HFFc6 (cell line): ENCODE measurements at regions not wholly inside any gene's neighbourhood (a gene's known extent, or its start where the extent isn't known, plus 50 kb on each side); places are given as distances from the start of the nearest gene placed in this dataset.

ENCODE experiments used
- DNase-seq: peaks from one replicate; pipeline ENCODE4 v3.0.0-alpha.2; 2018
- H3K27ac Mint-ChIP-seq: 2 replicates; pipeline ENCODE4 v1.8.0; 2020; ENCODE audit warnings: mild to moderate bottlenecking, mixed read lengths
- H3K27me3 Mint-ChIP-seq: 2 replicates; pipeline ENCODE4 v1.8.0; 2021; ENCODE audit warnings: mild to moderate bottlenecking, moderate library complexity, mixed read lengths; ENCODE audit not compliant: insufficient read depth
- H3K36me3 Mint-ChIP-seq: 2 replicates; pipeline ENCODE4 v1.8.0; 2021; ENCODE audit warnings: low read depth, mixed read lengths
- H3K4me1 Mint-ChIP-seq: 2 replicates; pipeline ENCODE4 v1.8.0; 2020; ENCODE audit warnings: low read depth, mixed read lengths
- H3K4me3 Mint-ChIP-seq: 2 replicates; pipeline ENCODE4 v1.8.0; 2020; ENCODE audit warnings: mild to moderate bottlenecking, moderate library complexity, mixed read lengths
- H3K9me3 Mint-ChIP-seq: 2 replicates; pipeline ENCODE4 v1.8.0; 2020; ENCODE audit warnings: mild to moderate bottlenecking, mixed read lengths
- CTCF ChIP-seq: fragments of 200-600 bp; sonication (generic); IDR thresholded peaks from 2 replicates; pipeline ENCODE4 v1.5.0; 2021; ENCODE audit warnings: antibody characterized with exemption, mild to moderate bottlenecking

DNA sequence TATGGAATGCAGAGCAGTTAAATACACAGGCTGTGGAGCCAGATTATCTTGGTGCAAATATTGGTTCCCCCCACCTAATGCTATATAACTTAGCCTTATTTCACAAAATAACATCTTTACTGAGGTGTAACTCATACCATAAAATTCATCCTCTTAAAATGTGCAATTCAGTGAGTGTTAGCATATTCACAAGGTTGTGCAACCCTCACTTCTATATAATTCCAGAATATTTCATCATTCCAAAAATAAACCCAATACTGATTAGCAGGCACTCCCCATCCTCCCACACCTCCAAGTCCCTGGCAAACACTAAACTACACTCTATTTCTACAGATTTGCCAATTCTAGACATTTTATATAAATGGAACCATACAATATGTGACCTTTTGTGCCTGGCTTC lies 116.3 kb upstream of the CNTN1 start:
- Mint-ChIP-seq H3K4me1 (no peaks in the 10 kb centered on the region), H3K27me3 (no peaks in the 10 kb centered on the region; the same call in 1 of the 2 replicates), H3K27ac (no peak overlapping the region), H3K36me3 (no peaks in the 10 kb centered on the region), H3K4me3 (no peak overlapping the region), H3K9me3 (peaks cover 41% of the 10 kb centered on the region)
- no peak for DNase-seq
- no peak for TF ChIP-seq CTCF

DNA sequence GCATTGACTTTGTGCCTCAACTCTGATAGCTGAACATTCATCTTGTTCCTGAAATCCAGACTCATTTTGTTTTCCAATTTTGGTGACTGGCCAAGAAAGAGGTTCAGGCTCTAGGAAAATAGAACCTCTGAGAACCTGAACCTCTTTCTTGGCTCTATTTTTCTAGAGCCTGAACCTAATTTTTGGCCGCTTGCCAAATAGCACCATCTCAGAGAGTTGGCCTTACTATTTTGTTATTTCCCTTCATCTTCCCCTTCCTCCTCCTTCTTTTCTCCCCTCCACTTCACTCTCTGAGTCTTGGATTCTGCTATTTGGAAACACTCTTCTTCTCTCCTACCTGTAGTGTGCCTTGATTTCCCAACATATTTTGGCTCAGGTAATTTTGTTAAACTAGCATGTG lies 114.4 kb upstream of the CNTN1 start:
- Mint-ChIP-seq H3K9me3 (peaks cover 46% of the 10 kb centered on the region), H3K27me3 (no peaks in the 10 kb centered on the region; the same call in 1 of the 2 replicates), H3K4me3 (no peak overlapping the region), H3K4me1 (no peaks in the 10 kb centered on the region), H3K27ac (no peak overlapping the region), H3K36me3 (no peaks in the 10 kb centered on the region)
- no peak for DNase-seq
- no peak for TF ChIP-seq CTCF

DNA sequence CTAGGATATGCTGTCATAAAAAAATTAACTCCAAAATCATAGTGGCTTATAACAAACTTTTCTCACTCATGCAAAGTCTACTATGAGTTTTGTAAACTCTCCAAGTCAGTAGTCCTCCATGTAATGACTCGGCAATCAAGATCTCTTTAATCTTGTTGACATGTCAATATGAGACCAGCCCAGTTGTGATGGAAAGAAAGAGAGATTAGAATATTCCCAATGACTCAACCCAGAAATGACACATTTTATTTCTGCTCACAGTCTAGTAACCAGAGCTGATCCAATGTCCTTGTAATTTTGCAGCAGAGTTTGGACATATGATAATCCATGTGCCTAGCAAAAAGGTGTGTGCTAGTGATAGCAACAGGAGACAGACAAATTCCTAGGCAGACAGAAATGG lies 112.6 kb upstream of the CNTN1 start:
- no peak for DNase-seq
- Mint-ChIP-seq H3K4me1 (no peaks in the 10 kb centered on the region), H3K36me3 (no peaks in the 10 kb centered on the region), H3K4me3 (no peak overlapping the region), H3K9me3 (peaks cover 54% of the 10 kb centered on the region), H3K27me3 (no peaks in the 10 kb centered on the region; the same call in 1 of the 2 replicates), H3K27ac (no peak overlapping the region)
- no peak for TF ChIP-seq CTCF

GRCh38 chr12:40580346-40580745 lies 111.9 kb upstream of the CNTN1 start:
- Mint-ChIP-seq H3K4me3 (no peak overlapping the region), H3K27ac (no peak overlapping the region), H3K27me3 (no peaks in the 10 kb centered on the region; the same call in 1 of the 2 replicates), H3K36me3 (no peaks in the 10 kb centered on the region), H3K9me3 (peaks cover 48% of the 10 kb centered on the region), H3K4me1 (no peaks in the 10 kb centered on the region)
- no peak for TF ChIP-seq CTCF
- DNase-seq, result no peak

GRCh38 chr12:40581889-40582288 lies 110.3 kb upstream of the CNTN1 start:
- Mint-ChIP-seq H3K4me3 (no peak overlapping the region), H3K9me3 (peaks cover 48% of the 10 kb centered on the region), H3K4me1 (no peaks in the 10 kb centered on the region), H3K36me3 (no peaks in the 10 kb centered on the region), H3K27me3 (no peaks in the 10 kb centered on the region; the same call in 1 of the 2 replicates), H3K27ac (no peak overlapping the region)
- TF ChIP-seq CTCF, result no peak
- DNase-seq, result no peak

DNA sequence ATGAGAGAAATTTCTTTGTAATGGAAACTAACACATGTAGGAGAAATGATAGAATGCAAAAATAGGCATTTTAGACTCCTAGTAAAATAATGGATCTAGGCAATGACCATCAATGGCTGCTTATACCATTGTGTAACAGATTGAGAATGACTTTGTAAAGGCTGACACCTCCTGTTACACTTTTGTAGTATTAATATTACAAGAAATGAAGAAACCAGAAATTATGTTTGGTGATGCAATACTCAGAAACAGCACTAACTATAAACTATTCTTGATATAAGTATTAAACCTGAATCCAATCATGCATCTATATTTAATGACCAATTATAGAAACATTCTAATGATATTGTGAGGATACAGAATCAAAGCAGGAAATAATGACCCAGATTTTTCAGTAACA lies 108.5 kb upstream of the CNTN1 start:
- Mint-ChIP-seq H3K27me3 (no peaks in the 10 kb centered on the region), H3K36me3 (no peaks in the 10 kb centered on the region), H3K9me3 (peaks cover 56% of the 10 kb centered on the region), H3K27ac (no peak overlapping the region), H3K4me3 (no peak overlapping the region), H3K4me1 (no peaks in the 10 kb centered on the region)
- TF ChIP-seq CTCF, result no peak
- DNase-seq, result no peak
